H9 (cell line): ENCODE measurements at regions not wholly inside any gene's neighbourhood (a gene's known extent, or its start where the extent isn't known, plus 50 kb on each side); places are given as distances from the start of the nearest gene placed in this dataset.

Experiments
- DNase-seq: peaks from one replicate; pipeline ENCODE4 v3.0.0-alpha.2; 2017
- H2AFZ ChIP-seq: one replicate; pipeline ENCODE4 v1.6.1; 2013; ENCODE audit warnings: mild to moderate bottlenecking, low read length, control low read depth, moderate library complexity
- H2AK5ac ChIP-seq: 2 replicates; pipeline ENCODE4 v1.6.1; 2013; ENCODE audit warnings: low read length, control low read depth, mixed read lengths; ENCODE audit not compliant: insufficient read length
- H2BK120ac ChIP-seq: one replicate; pipeline ENCODE4 v1.6.1; 2013; ENCODE audit warnings: low read depth, mild to moderate bottlenecking, low read length, control low read depth, inconsistent platforms; ENCODE audit not compliant: poor library complexity, severe bottlenecking
- H2BK12ac ChIP-seq: 2 replicates; pipeline ENCODE4 v1.6.1; 2013; ENCODE audit warnings: low read length, control low read depth, mixed read lengths, low read depth; ENCODE audit not compliant: insufficient read length
- H2BK15ac ChIP-seq: 2 replicates; pipeline ENCODE4 v1.6.1; 2013; ENCODE audit warnings: low read depth, low read length, control low read depth
- H2BK20ac ChIP-seq: one replicate; pipeline ENCODE4 v1.6.1; 2013; ENCODE audit warnings: low read depth, mild to moderate bottlenecking, low read length, control low read depth, inconsistent platforms; ENCODE audit not compliant: poor library complexity, severe bottlenecking
- H2BK5ac ChIP-seq: 2 replicates; pipeline ENCODE4 v1.6.1; 2013; ENCODE audit warnings: low read length, control low read depth, mixed read lengths; ENCODE audit not compliant: insufficient read length
- H3K14ac ChIP-seq: 2 replicates; pipeline ENCODE4 v1.6.1; 2013; ENCODE audit warnings: low read length, control low read depth; ENCODE audit not compliant: insufficient read depth
- H3K18ac ChIP-seq: 2 replicates; pipeline ENCODE4 v1.6.1; 2013; ENCODE audit warnings: low read depth, mild to moderate bottlenecking, mixed read lengths, low read length, control low read depth; ENCODE audit not compliant: insufficient read length
- H3K23ac ChIP-seq: 2 replicates; pipeline ENCODE4 v1.6.1; 2013; ENCODE audit warnings: low read length, control low read depth, mixed read lengths, low read depth; ENCODE audit not compliant: insufficient read length
- H3K23me2 ChIP-seq: 2 replicates; pipeline ENCODE4 v1.6.1; 2013; ENCODE audit warnings: low read depth, mild to moderate bottlenecking, mixed read lengths, low read length, control low read depth; ENCODE audit not compliant: insufficient read length, poor library complexity, severe bottlenecking
- H3K27ac ChIP-seq: 2 replicates; pipeline ENCODE4 v1.5.1; 2013; ENCODE audit warnings: low read length, control low read depth, mixed read lengths, low read depth; ENCODE audit not compliant: insufficient read length
- H3K27me3 ChIP-seq: 2 replicates; pipeline ENCODE4 v1.6.1; 2013; ENCODE audit warnings: low read length, control low read depth, inconsistent platforms; ENCODE audit not compliant: insufficient read depth
- H3K4ac ChIP-seq: 2 replicates; pipeline ENCODE4 v1.6.1; 2013; ENCODE audit warnings: low read depth, mild to moderate bottlenecking, control low read depth, inconsistent platforms, low read length, moderate library complexity
- H3K4me1 ChIP-seq: 2 replicates; pipeline ENCODE4 v1.6.1; 2013; ENCODE audit warnings: low read length, control low read depth, inconsistent platforms; ENCODE audit not compliant: insufficient read depth
- H3K4me2 ChIP-seq: 2 replicates; pipeline ENCODE4 v1.6.1; 2013; ENCODE audit warnings: low read length, control low read depth, mixed read lengths; ENCODE audit not compliant: insufficient read length, insufficient read depth
- H3K56ac ChIP-seq: 2 replicates; pipeline ENCODE4 v1.6.1; 2013; ENCODE audit warnings: low read depth, mild to moderate bottlenecking, mixed read lengths, low read length, control low read depth; ENCODE audit not compliant: insufficient read length
- H3K79me1 ChIP-seq: 2 replicates; pipeline ENCODE4 v1.6.1; 2013; ENCODE audit warnings: low read depth, mild to moderate bottlenecking, moderate library complexity, low read length, control low read depth, inconsistent platforms; ENCODE audit not compliant: insufficient read depth, poor library complexity, severe bottlenecking
- H3K79me2 ChIP-seq: 2 replicates; pipeline ENCODE4 v1.6.1; 2013; ENCODE audit warnings: low read length, control low read depth, inconsistent platforms; ENCODE audit not compliant: insufficient read depth
- H3K9ac ChIP-seq: 2 replicates; pipeline ENCODE4 v1.6.1; 2013; ENCODE audit warnings: low read length, control low read depth, mixed read lengths; ENCODE audit not compliant: insufficient read length; ENCODE audit errors: extremely low read depth
- H3K9me3 ChIP-seq: one replicate; pipeline ENCODE4 v1.6.1; 2013; ENCODE audit warnings: low read depth, low read length, inconsistent platforms; ENCODE audit not compliant: control insufficient read depth
- H3T11ph ChIP-seq: one replicate; pipeline ENCODE4 v1.6.1; 2013; ENCODE audit warnings: mild to moderate bottlenecking, low read length, control low read depth, inconsistent platforms
- H4K20me1 ChIP-seq: one replicate; pipeline ENCODE4 v1.6.1; 2013; ENCODE audit not compliant: control insufficient read depth, insufficient read length, insufficient read depth
- H4K5ac ChIP-seq: 2 replicates; pipeline ENCODE4 v1.6.1; 2013; ENCODE audit warnings: low read depth, mild to moderate bottlenecking, mixed read lengths, low read length, control low read depth; ENCODE audit not compliant: insufficient read length
- H4K8ac ChIP-seq: replicated peaks from 2 replicates; pipeline ENCODE4 v1.6.1; 2013; ENCODE audit warnings: low read length, control low read depth, mixed read lengths, low read depth; ENCODE audit not compliant: insufficient read length
- H4K91ac ChIP-seq: 2 replicates; pipeline ENCODE4 v1.6.1; 2013; ENCODE audit warnings: low read depth, mild to moderate bottlenecking, moderate library complexity, mixed read lengths, low read length, control low read depth; ENCODE audit not compliant: insufficient read length
- H3K27ac Mint-ChIP-seq, 3 experiments: 2 replicates in 2 of 3; 3 replicates in 1 of 3; pipeline ENCODE4 v1.8.0; 2020 to 2021; ENCODE audit warnings: mixed read lengths in 3 of 3, mild to moderate bottlenecking in 1 of 3, moderate library complexity in 1 of 3
- H3K27me3 Mint-ChIP-seq: 2 replicates; pipeline ENCODE4 v1.8.0; 2021; ENCODE audit warnings: low read depth, mild to moderate bottlenecking, moderate library complexity, mixed read lengths
- H3K36me3 Mint-ChIP-seq, 3 experiments: 2 replicates in 2 of 3; 3 replicates in 1 of 3; pipeline ENCODE4 v1.8.0; 2020 to 2021; ENCODE audit warnings: low read depth in 3 of 3, mixed read lengths in 3 of 3; ENCODE audit not compliant: insufficient read depth in 1 of 3
- H3K4me1 Mint-ChIP-seq, 2 experiments: 2 replicates each; pipeline ENCODE4 v1.8.0; 2020; ENCODE audit warnings: mixed read lengths in 2 of 2
- H3K4me3 Mint-ChIP-seq, 2 experiments: 2 replicates in 1 of 2; 3 replicates in 1 of 2; pipeline ENCODE4 v1.8.0; 2020 to 2021; ENCODE audit warnings: mild to moderate bottlenecking in 2 of 2, mixed read lengths in 2 of 2, moderate library complexity in 1 of 2
- H3K9me3 Mint-ChIP-seq, 2 experiments: 2 replicates in 1 of 2; 3 replicates in 1 of 2; pipeline ENCODE4 v1.8.0; 2020; ENCODE audit warnings: mild to moderate bottlenecking in 2 of 2, mixed read lengths in 2 of 2, moderate library complexity in 1 of 2
- whole genome bisulfite sequencing: extraction: QIAGEN DNeasy Blood & Tissue Kit; methylation state at CpG from one replicate; pipeline ENCODE4 v1.1.7; 2013; ENCODE audit warnings: missing lambda C conversion rate, low lambda C conversion rate, mixed read lengths; ENCODE audit not compliant: insufficient read length; ENCODE audit errors: extremely low coverage; 5-methylcytosine and 5-hydroxymethylcytosine counted together
- TF ChIP-seq, protein P1 (sequence below): fragments of 200-600 bp; sonication (generic); conservative IDR thresholded peaks from 3 replicates; pipeline ENCODE4 v1.8.0; 2021; ENCODE audit warnings: antibody characterized with exemption, mild to moderate bottlenecking

DNA sequence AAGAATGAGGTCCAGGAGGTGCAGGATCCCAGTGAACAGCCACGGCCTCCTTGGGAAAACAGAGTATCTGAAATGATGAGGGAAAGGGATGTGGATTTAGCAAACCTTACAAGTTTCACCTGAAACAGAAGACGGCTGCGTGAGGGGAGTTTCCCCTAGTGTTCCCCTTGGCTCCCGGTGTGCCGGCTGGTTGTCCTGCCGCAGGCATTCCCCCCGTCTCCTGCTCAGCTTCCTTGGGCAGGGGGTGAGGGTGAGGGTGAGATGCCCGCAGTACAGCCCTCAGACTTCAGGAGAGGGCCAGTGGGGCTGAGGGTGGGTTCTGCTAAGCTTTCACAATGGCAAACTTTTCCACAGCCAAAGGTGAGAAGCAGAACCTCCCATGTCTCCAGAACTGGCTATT lies 201.1 kb upstream of the SOX1 start:
- no CpG with 5 or more reads among the region's 8 CpGs for WGBS
- Histone ChIP-seq H3K4me2 (no peak overlapping the region), H2BK5ac (no peak overlapping the region), H2BK120ac (no peak overlapping the region), H3K9ac (no peak overlapping the region), H3K18ac (no peak overlapping the region), H2AFZ (no peak overlapping the region), H4K5ac (no peak overlapping the region), H3K4ac (no peak overlapping the region), H4K91ac (no peak overlapping the region), H3K79me2 (no peaks in the 10 kb centered on the region), H3K27me3 (no peaks in the 10 kb centered on the region), H3K23me2 (no peaks in the 10 kb centered on the region), H3K14ac (no peak overlapping the region), H4K20me1 (no peaks in the 10 kb centered on the region), H4K8ac (no peak overlapping the region), H2BK20ac (no peak overlapping the region), H2AK5ac (no peak overlapping the region), H3K23ac (no peak overlapping the region), H3K9me3 (no peaks in the 10 kb centered on the region), H2BK15ac (no peak overlapping the region), H2BK12ac (no peak overlapping the region), H3K56ac (no peak overlapping the region), H3K79me1 (no peaks in the 10 kb centered on the region), H3K27ac (no peak overlapping the region), H3K4me1 (no peaks in the 10 kb centered on the region), H3T11ph (no peak overlapping the region)
- H3K4me3 Mint-ChIP-seq: no peak overlapping the region
- TF ChIP-seq, protein P1, sequence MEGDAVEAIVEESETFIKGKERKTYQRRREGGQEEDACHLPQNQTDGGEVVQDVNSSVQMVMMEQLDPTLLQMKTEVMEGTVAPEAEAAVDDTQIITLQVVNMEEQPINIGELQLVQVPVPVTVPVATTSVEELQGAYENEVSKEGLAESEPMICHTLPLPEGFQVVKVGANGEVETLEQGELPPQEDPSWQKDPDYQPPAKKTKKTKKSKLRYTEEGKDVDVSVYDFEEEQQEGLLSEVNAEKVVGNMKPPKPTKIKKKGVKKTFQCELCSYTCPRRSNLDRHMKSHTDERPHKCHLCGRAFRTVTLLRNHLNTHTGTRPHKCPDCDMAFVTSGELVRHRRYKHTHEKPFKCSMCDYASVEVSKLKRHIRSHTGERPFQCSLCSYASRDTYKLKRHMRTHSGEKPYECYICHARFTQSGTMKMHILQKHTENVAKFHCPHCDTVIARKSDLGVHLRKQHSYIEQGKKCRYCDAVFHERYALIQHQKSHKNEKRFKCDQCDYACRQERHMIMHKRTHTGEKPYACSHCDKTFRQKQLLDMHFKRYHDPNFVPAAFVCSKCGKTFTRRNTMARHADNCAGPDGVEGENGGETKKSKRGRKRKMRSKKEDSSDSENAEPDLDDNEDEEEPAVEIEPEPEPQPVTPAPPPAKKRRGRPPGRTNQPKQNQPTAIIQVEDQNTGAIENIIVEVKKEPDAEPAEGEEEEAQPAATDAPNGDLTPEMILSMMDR: no peak
- DNase-seq: no peak
- 0 out of 4 replicates have a peak, but pooled peaks cover 0 to 2% of the 10 kb centered on the region in 2 experiments for H3K4me1 Mint-ChIP-seq
- peaks cover 8 to 13% of the 10 kb centered on the region in 2 experiments; a peak in 4 of 5 replicates for H3K9me3 Mint-ChIP-seq
- H3K27ac Mint-ChIP-seq: no peak overlapping the region
- H3K27me3 Mint-ChIP-seq: peaks cover 40% of the 10 kb centered on the region
- peaks cover 0 to 7% (median 0%) of the 10 kb centered on the region in 3 experiments; a peak in 3 of 7 replicates for H3K36me3 Mint-ChIP-seq
